ENCODE measurements at regions not wholly inside any gene's neighbourhood (a gene's known extent, or its start where the extent isn't known, plus 50 kb on each side); places are given as distances from the start of the nearest gene placed in this dataset.

GRCh38 chr2:82792316-82792715 is 1666.8 kb downstream of the SUCLG1 start:
- H3K9me3 ChIP-seq (ENCODE audit: control insufficient read depth in 2 of 3, insufficient read depth in 1 of 3, low read length in 3 of 3), result no peaks in the 10 kb centered on the region
- peaks cover 0 to 2% (median 0%) of the 10 kb centered on the region in 3 donors for H3K4me1 ChIP-seq (ENCODE audit: control insufficient read depth in 2 of 3, insufficient read depth in 2 of 3, low read depth in 1 of 3, low read length in 3 of 3)
- no peak overlapping the region for H3K4me3 ChIP-seq (ENCODE audit: low read length in 3 of 3)
- DNase-seq (no peak), FAIRE-seq (no peak)
- no peak overlapping the region for H3K27ac ChIP-seq (ENCODE audit: low read depth in 2 of 2, low read length in 2 of 2)
- H3K9ac ChIP-seq (ENCODE audit: low read length in 3 of 3), result no peak overlapping the region
- H3K27me3 ChIP-seq (ENCODE audit: control insufficient read depth, insufficient read depth, low read length), result no peaks in the 10 kb centered on the region
- no peak for TF ChIP-seq CTCF (IDR thresholded peaks at IDR 0.05; ENCODE audit: borderline replicate concordance, extremely low read depth, insufficient read depth)
- no peaks in the 10 kb centered on the region for H3K36me3 ChIP-seq (ENCODE audit: control insufficient read depth in 2 of 3, insufficient read depth in 3 of 3, low read length in 3 of 3)
- intact Hi-C loops (cut with DNase I), result no loop called here

- Histone ChIP-seq H3K36me3 (ENCODE audit: control insufficient read depth in 2 of 3, insufficient read depth in 3 of 3, low read length in 3 of 3) (no peaks in the 10 kb centered on the region), H3K9ac (ENCODE audit: low read length in 3 of 3) (no peak overlapping the region), H3K4me3 (ENCODE audit: low read length in 3 of 3) (no peak overlapping the region), H3K27me3 (ENCODE audit: control insufficient read depth, insufficient read depth, low read length) (no peaks in the 10 kb centered on the region), H3K4me1 (ENCODE audit: control insufficient read depth in 2 of 3, insufficient read depth in 2 of 3, low read depth in 1 of 3, low read length in 3 of 3) (peaks cover 0 to 2% (median 0%) of the 10 kb centered on the region in 3 donors), H3K27ac (ENCODE audit: low read depth in 2 of 2, low read length in 2 of 2) (no peak overlapping the region), H3K9me3 (ENCODE audit: control insufficient read depth in 2 of 3, insufficient read depth in 1 of 3, low read length in 3 of 3) (no peaks in the 10 kb centered on the region)
- FAIRE-seq (no peak), DNase-seq (peak in 4 of 5 donors; percentile 52 to 81 (median 74))
- intact Hi-C loops (cut with DNase I), result no loop called here
- TF ChIP-seq CTCF (IDR thresholded peaks at IDR 0.05; ENCODE audit: borderline replicate concordance, extremely low read depth, insufficient read depth), result no peak
These were observed 1668.7 kb downstream of the SUCLG1 start for GRCh38 chr2:82790206-82791021.

- no peaks in the 10 kb centered on the region for H3K36me3 ChIP-seq (ENCODE audit: control insufficient read depth in 2 of 3, insufficient read depth in 3 of 3, low read length in 3 of 3)
- H3K27me3 ChIP-seq (ENCODE audit: control insufficient read depth, insufficient read depth, low read length), result no peaks in the 10 kb centered on the region
- H3K9me3 ChIP-seq (ENCODE audit: control insufficient read depth in 2 of 3, insufficient read depth in 1 of 3, low read length in 3 of 3), result no peaks in the 10 kb centered on the region
- FAIRE-seq (no peak), DNase-seq (peak in 1 of 5 donors; percentile 59)
- intact Hi-C loops (cut with DNase I), result no loop called here
- H3K4me3 ChIP-seq (ENCODE audit: low read length in 3 of 3), result no peak overlapping the region
- H3K27ac ChIP-seq (ENCODE audit: low read depth in 2 of 2, low read length in 2 of 2), result no peak overlapping the region
- H3K9ac ChIP-seq (ENCODE audit: low read length in 3 of 3), result no peak overlapping the region
- peaks cover 0 to 2% (median 0%) of the 10 kb centered on the region in 3 donors for H3K4me1 ChIP-seq (ENCODE audit: control insufficient read depth in 2 of 3, insufficient read depth in 2 of 3, low read depth in 1 of 3, low read length in 3 of 3)
- no peak for TF ChIP-seq CTCF (IDR thresholded peaks at IDR 0.05; ENCODE audit: borderline replicate concordance, extremely low read depth, insufficient read depth)
These were observed 1669.3 kb downstream of the SUCLG1 start for GRCh38 chr2:82789851-82790205.
